ENCODE measurements at regions not wholly inside any gene's neighbourhood (a gene's known extent, or its start where the extent isn't known, plus 50 kb on each side); places are given as distances from the start of the nearest gene placed in this dataset.

DNA sequence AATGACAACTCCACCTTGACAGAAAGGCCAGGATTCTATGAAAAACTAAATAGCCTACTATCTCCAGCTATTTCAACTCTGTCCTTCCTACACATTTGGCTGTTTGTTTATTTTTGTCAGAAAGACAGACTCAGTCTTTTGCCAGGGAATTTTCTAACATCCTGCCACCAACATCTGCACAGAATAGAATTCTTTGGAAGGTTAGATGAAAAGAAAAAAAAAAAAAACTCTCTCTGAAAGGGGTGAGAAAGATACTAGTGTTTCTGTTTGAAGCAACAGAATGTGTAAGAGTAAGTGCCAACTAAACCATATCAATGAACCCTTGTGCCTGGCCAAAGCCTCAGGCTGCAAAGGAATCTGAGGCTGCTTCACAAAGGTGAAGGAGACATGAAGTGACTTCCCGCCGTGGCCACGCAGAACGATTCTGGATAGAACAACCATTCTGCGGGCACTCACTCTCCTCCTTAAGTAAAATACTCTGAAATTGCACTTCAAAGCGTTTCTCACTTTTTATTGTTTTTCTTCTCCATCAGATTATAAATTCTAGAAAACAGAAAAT, 498.2 kb downstream of the IRS2 start:
- ATAC-seq (no peak), DNase-seq (ENCODE audit: low read depth, low spot score) (no peak)
- Histone ChIP-seq H3K27ac (ENCODE audit: low read depth, low read length) (no peak overlapping the region), H3K4me3 (replicated peaks in 1 of 2; ENCODE audit: low read depth in 1 of 2, low read length in 2 of 2) (no peak overlapping the region), H4K20me1 (ENCODE audit: insufficient read depth) (no peaks in the 10 kb centered on the region), H3K9me2 (ENCODE audit: insufficient read depth) (no peaks in the 10 kb centered on the region), H3K9ac (ENCODE audit: low read length) (no peak overlapping the region), H3K9me3 (ENCODE audit: control insufficient read depth in 1 of 2, insufficient read depth in 1 of 2, low read depth in 1 of 2, low read length in 2 of 2) (no peaks in the 10 kb centered on the region), H3K4me1 (ENCODE audit: control insufficient read depth in 1 of 2, insufficient read depth in 2 of 2, low read length in 2 of 2) (no peaks in the 10 kb centered on the region), H3K79me2 (ENCODE audit: insufficient read depth, low read length) (no peaks in the 10 kb centered on the region), H3K27me3 (ENCODE audit: insufficient read depth, low read length) (no peaks in the 10 kb centered on the region), H3K4me2 (ENCODE audit: low read length) (no peak overlapping the region), H2AFZ (ENCODE audit: low read depth, low read length, poor library complexity, severe bottlenecking) (no peak overlapping the region), H3K36me3 (ENCODE audit: control insufficient read depth in 1 of 2, insufficient read depth in 2 of 2, low read length in 2 of 2) (no peaks in the 10 kb centered on the region)
- intact Hi-C loops (cut with micrococcal nuclease) = no loop called here
- CTCF ChIA-PET = no interaction called here
- RAD21 ChIA-PET (ENCODE audit: low non-redundant PET in 1 of 2, low total read pairs in 2 of 2, uncharacterized antibody in 2 of 2, unreplicated experiment in 2 of 2) = no interaction called here
- no TSS peak for BruUV-seq (replicated peaks)
- TF ChIP-seq CBX3 (IDR thresholded peaks at IDR 0.05; ENCODE audit: low read depth) (no peak), ZNF274 (IDR thresholded peaks at IDR 0.05; ENCODE audit: low read depth, low read length) (no peak), CEBPB (IDR thresholded peaks at IDR 0.05; ENCODE audit: low read depth) (no peak)
- POLR2A ChIA-PET = no interaction called here

DNA sequence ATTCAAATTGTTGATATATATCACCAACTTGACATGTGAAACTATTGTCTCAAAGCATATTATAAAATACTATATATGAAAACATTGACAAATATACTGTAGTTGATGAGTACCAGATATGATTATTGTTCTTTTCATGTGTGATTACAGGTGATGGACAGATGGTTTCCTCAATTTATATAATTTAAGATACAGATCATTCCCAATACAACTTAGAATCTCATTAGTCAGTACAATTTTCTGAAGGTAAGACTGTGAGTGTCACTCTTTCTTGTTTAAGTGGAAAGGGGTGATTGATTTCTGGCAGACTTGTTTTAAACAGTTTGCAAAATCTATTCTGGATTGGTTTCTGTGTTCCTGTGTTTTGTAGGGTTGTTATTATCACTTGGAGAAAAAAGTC, 498.8 kb downstream of the IRS2 start:
- Histone ChIP-seq H3K27me3 (ENCODE audit: insufficient read depth, low read length) (no peaks in the 10 kb centered on the region), H2AFZ (ENCODE audit: low read depth, low read length, poor library complexity, severe bottlenecking) (no peak overlapping the region), H3K4me1 (ENCODE audit: control insufficient read depth in 1 of 2, insufficient read depth in 2 of 2, low read length in 2 of 2) (no peaks in the 10 kb centered on the region), H3K9me3 (ENCODE audit: control insufficient read depth in 1 of 2, insufficient read depth in 1 of 2, low read depth in 1 of 2, low read length in 2 of 2) (no peaks in the 10 kb centered on the region), H3K4me3 (replicated peaks in 1 of 2; ENCODE audit: low read depth in 1 of 2, low read length in 2 of 2) (no peak overlapping the region), H3K4me2 (ENCODE audit: low read length) (no peak overlapping the region), H4K20me1 (ENCODE audit: insufficient read depth) (no peaks in the 10 kb centered on the region), H3K79me2 (ENCODE audit: insufficient read depth, low read length) (no peaks in the 10 kb centered on the region), H3K9ac (ENCODE audit: low read length) (no peak overlapping the region), H3K36me3 (ENCODE audit: control insufficient read depth in 1 of 2, insufficient read depth in 2 of 2, low read length in 2 of 2) (no peaks in the 10 kb centered on the region), H3K9me2 (ENCODE audit: insufficient read depth) (no peaks in the 10 kb centered on the region), H3K27ac (ENCODE audit: low read depth, low read length) (no peak overlapping the region)
- TF ChIP-seq, protein P1, sequence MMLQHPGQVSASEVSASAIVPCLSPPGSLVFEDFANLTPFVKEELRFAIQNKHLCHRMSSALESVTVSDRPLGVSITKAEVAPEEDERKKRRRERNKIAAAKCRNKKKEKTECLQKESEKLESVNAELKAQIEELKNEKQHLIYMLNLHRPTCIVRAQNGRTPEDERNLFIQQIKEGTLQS (IDR thresholded peaks at IDR 0.05) = no peak
- CTCF ChIA-PET = no interaction called here
- no peak for DNase-seq (ENCODE audit: low read depth, low spot score)
- intact Hi-C loops (cut with micrococcal nuclease) = no loop called here
- POLR2A ChIA-PET = no interaction called here
- no TSS peak for BruUV-seq (replicated peaks)
- RAD21 ChIA-PET (ENCODE audit: low non-redundant PET in 1 of 2, low total read pairs in 2 of 2, uncharacterized antibody in 2 of 2, unreplicated experiment in 2 of 2) = no interaction called here
- no peak for ATAC-seq

All from HCT116 (cell line).